ENCODE measurements at regions not wholly inside any gene's neighbourhood (a gene's known extent, or its start where the extent isn't known, plus 50 kb on each side); places are given as distances from the start of the nearest gene placed in this dataset.
"Not testable (repeated sequence)": the region's sequence is repeated elsewhere in the genome, so short reads cannot be mapped to it uniquely, and the experiment has no call there.

GRCh38 chr1:197985351-197985750 is 68.2 kb downstream of the LHX9 start:
- no peak for DNase-seq (ENCODE audit: low read depth)

GRCh38 chr1:197986817-197987216 is 69.6 kb downstream of the LHX9 start:
- DNase-seq (ENCODE audit: low read depth) = no peak

GRCh38 chr1:197987294-197987693 is 70.1 kb downstream of the LHX9 start:
- DNase-seq (ENCODE audit: low read depth) = no peak

- DNase-seq (ENCODE audit: low read depth) = not testable (repeated sequence)
Observed at GRCh38 chr1:197988581-197988980, 71.4 kb downstream of the LHX9 start.

GRCh38 chr1:197989058-197989457 is 71.9 kb downstream of the LHX9 start:
- DNase-seq (ENCODE audit: low read depth) = no peak

- DNase-seq (ENCODE audit: low read depth) = no peak
Observed at GRCh38 chr1:197991594-197991993, 74.4 kb downstream of the LHX9 start.

GRCh38 chr1:197994907-197995407 is 77.8 kb downstream of the LHX9 start:
- DNase-seq (ENCODE audit: low read depth) = no peak

GRCh38 chr1:197995408-197996258 is 78.5 kb downstream of the LHX9 start:
- DNase-seq (ENCODE audit: low read depth) = no peak

GRCh38 chr1:197996259-197996512 is 79.0 kb downstream of the LHX9 start:
- not testable (repeated sequence) for DNase-seq (ENCODE audit: low read depth)

- no peak for DNase-seq (ENCODE audit: low read depth)
Observed at GRCh38 chr1:197998110-197998509, 80.9 kb downstream of the LHX9 start.

GRCh38 chr1:198001776-198002408 is 84.7 kb downstream of the LHX9 start:
- DNase-seq (ENCODE audit: low read depth) = no peak

GRCh38 chr1:198003468-198003867 is 86.3 kb downstream of the LHX9 start:
- DNase-seq (ENCODE audit: low read depth) = no peak

GRCh38 chr1:198007011-198007410 is 89.8 kb downstream of the LHX9 start:
- DNase-seq (ENCODE audit: low read depth) = no peak

- no peak for DNase-seq (ENCODE audit: low read depth)
Observed at GRCh38 chr1:198007687-198008607, 90.8 kb downstream of the LHX9 start.

- no peak for DNase-seq (ENCODE audit: low read depth)
Observed at GRCh38 chr1:198014355-198014754, 97.2 kb downstream of the LHX9 start.

- DNase-seq (ENCODE audit: low read depth) = no peak
Observed at GRCh38 chr1:198015309-198015708, 98.1 kb downstream of the LHX9 start.

GRCh38 chr1:198018529-198018928 is 101.4 kb downstream of the LHX9 start:
- peak; percentile 34 for DNase-seq (ENCODE audit: low read depth)

GRCh38 chr1:198019126-198019525 is 102.0 kb downstream of the LHX9 start:
- no peak for DNase-seq (ENCODE audit: low read depth)

- DNase-seq (ENCODE audit: low read depth) = no peak
Observed at GRCh38 chr1:198024336-198024735, 107.2 kb downstream of the LHX9 start.

GRCh38 chr1:198024782-198025181 is 107.6 kb downstream of the LHX9 start:
- peak; percentile 12 for DNase-seq (ENCODE audit: low read depth)

- no peak for DNase-seq (ENCODE audit: low read depth)
Observed at GRCh38 chr1:198030682-198031081, 113.5 kb downstream of the LHX9 start.

- no peak for DNase-seq (ENCODE audit: low read depth)
Observed at GRCh38 chr1:198031086-198031485, 113.9 kb downstream of the LHX9 start.

All from myocyte (in vitro differentiated cells).